Liver (tissue), 8 donors: ENCODE measurements at regions not wholly inside any gene's neighbourhood (a gene's known extent, or its start where the extent isn't known, plus 50 kb on each side); places are given as distances from the start of the nearest gene placed in this dataset.

Experiments
- DNase-seq: peaks from one replicate; pipeline ENCODE4 v3.0.0-alpha.2; 2017; ENCODE audit warnings: low spot score
- H3K27ac ChIP-seq, 2 donors: one replicate each; pipeline ENCODE4 v1.7.0; 2013; ENCODE audit warnings: inconsistent platforms in 2 of 2, low read length in 2 of 2, control low read depth in 1 of 2, low read depth in 1 of 2, mild to moderate bottlenecking in 1 of 2
- H3K27me3 ChIP-seq, 4 donors: one replicate each; pipeline versions ENCODE4 v1.6.1 to v1.7.0; 2013; ENCODE audit warnings: low read length in 3 of 4, inconsistent platforms in 1 of 4, mild to moderate bottlenecking in 1 of 4, moderate library complexity in 1 of 4; ENCODE audit not compliant: control insufficient read depth in 4 of 4, insufficient read depth in 4 of 4
- H3K36me3 ChIP-seq, 4 donors: one replicate each; pipeline versions ENCODE4 v1.6.1 to v1.7.0; 2013; ENCODE audit warnings: low read length in 3 of 4, mild to moderate bottlenecking in 3 of 4, low read depth in 1 of 4, moderate library complexity in 1 of 4; ENCODE audit not compliant: control insufficient read depth in 4 of 4, insufficient read depth in 3 of 4
- H3K4me1 ChIP-seq, 4 donors: one replicate each; pipeline versions ENCODE4 v1.6.1 to v1.7.0; 2013; ENCODE audit warnings: low read length in 3 of 4, mild to moderate bottlenecking in 3 of 4, moderate library complexity in 1 of 4; ENCODE audit not compliant: control insufficient read depth in 4 of 4, insufficient read depth in 4 of 4
- H3K4me3 ChIP-seq, 3 donors: one replicate each; pipeline versions ENCODE4 v1.6.1 to v1.7.0; 2013; ENCODE audit warnings: low read length in 3 of 3, control low read depth in 1 of 3, low read depth in 1 of 3, mild to moderate bottlenecking in 1 of 3
- H3K9ac ChIP-seq, 2 donors: one replicate each; pipeline ENCODE4 v1.7.0; 2013; ENCODE audit warnings: low read length in 2 of 2, mild to moderate bottlenecking in 2 of 2, moderate library complexity in 2 of 2, control low read depth in 1 of 2, low read depth in 1 of 2
- H3K9me3 ChIP-seq, 4 donors: one replicate each; pipeline versions ENCODE4 v1.6.1 to v1.7.0; 2013; ENCODE audit warnings: low read length in 3 of 4; ENCODE audit not compliant: control insufficient read depth in 4 of 4
- ATF3 ChIP-seq: IDR thresholded peaks from 2 replicates; pipeline ENCODE4 v1.6.1; 2016; ENCODE audit warnings: antibody characterized with exemption
- CTCF ChIP-seq: fragments of 150-350 bp; IDR thresholded peaks from 2 replicates; pipeline ENCODE4 v1.5.1; 2017; ENCODE audit warnings: improper control_type of control experiment, low read depth, low read length; ENCODE audit not compliant: missing input control
- EGR1 ChIP-seq, 2 donors: IDR thresholded peaks; 2 replicates each; pipeline ENCODE4 v1.6.1; 2016 to 2018; ENCODE audit warnings: antibody characterized with exemption in 2 of 2, low read depth in 2 of 2
- FOXA2 ChIP-seq: IDR thresholded peaks from 2 replicates; pipeline ENCODE4 v1.6.1; 2016; ENCODE audit warnings: antibody characterized with exemption
- GABPA ChIP-seq, 2 donors: IDR thresholded peaks in 1 of 2; conservative IDR thresholded peaks in 1 of 2; 2 replicates each; pipeline ENCODE4 v1.6.1; 2016; ENCODE audit warnings: antibody characterized with exemption in 2 of 2, mild to moderate bottlenecking in 1 of 2, moderate library complexity in 1 of 2
- HNF4A ChIP-seq, 2 donors: conservative IDR thresholded peaks; 2 replicates each; pipeline ENCODE4 v1.6.1; 2016; ENCODE audit warnings: antibody characterized with exemption in 2 of 2, mild to moderate bottlenecking in 2 of 2
- MAX ChIP-seq: IDR thresholded peaks from 2 replicates; pipeline ENCODE4 v1.6.1; 2016; ENCODE audit warnings: antibody characterized with exemption
- NR2F2 ChIP-seq: IDR thresholded peaks from 2 replicates; pipeline ENCODE4 v1.6.1; 2016; ENCODE audit warnings: antibody characterized with exemption
- RAD21 ChIP-seq, 2 donors: IDR thresholded peaks; 2 replicates each; pipeline ENCODE4 v1.6.1; 2016; ENCODE audit warnings: antibody characterized with exemption in 2 of 2, mild to moderate bottlenecking in 2 of 2
- REST ChIP-seq: IDR thresholded peaks from 2 replicates; pipeline ENCODE4 v1.6.1; 2016; ENCODE audit warnings: antibody characterized with exemption, mild to moderate bottlenecking
- RXRA ChIP-seq, 2 donors: IDR thresholded peaks; 2 replicates each; pipeline ENCODE4 v1.6.1; 2017 to 2018; ENCODE audit warnings: antibody characterized with exemption in 2 of 2, mild to moderate bottlenecking in 1 of 2
- TAF1 ChIP-seq: conservative IDR thresholded peaks from 2 replicates; pipeline ENCODE4 v1.6.1; 2016; ENCODE audit warnings: antibody characterized with exemption, mild to moderate bottlenecking
- YY1 ChIP-seq: IDR thresholded peaks from 2 replicates; pipeline ENCODE4 v1.6.1; 2016; ENCODE audit warnings: antibody characterized with exemption, mild to moderate bottlenecking
- WGBS: extraction: QIAGEN DNeasy Blood & Tissue Kit; methylation state at CpG from one replicate; pipeline ENCODE4 v1.1.7; 2013; 5-methylcytosine and 5-hydroxymethylcytosine counted together
- donor health status: healthy.
- donor health status: healthy.
- donor health status: healthy.
- donor health status: healthy.
- donor health status: healthy.

- TF ChIP-seq MAX (no peak), TAF1 (no peak), YY1 (no peak)
These were observed 1384.0 kb downstream of the TBC1D22A start (continued) for GRCh38 chr22:48146426-48146825.

GRCh38 chr22:48145738-48146137 lies 1383.3 kb downstream of the TBC1D22A start:
- no peak overlapping the region for H3K9ac ChIP-seq
- H3K4me1 ChIP-seq, result no peaks in the 10 kb centered on the region
- H3K27ac ChIP-seq, result no peak overlapping the region
- TF ChIP-seq RAD21 (IDR thresholded peaks at IDR 0.05) (no peak), HNF4A (conservative IDR thresholded peaks at IDR 0.05) (no peak), NR2F2 (no peak), ATF3 (no peak), REST (no peak), FOXA2 (no peak), GABPA (IDR thresholded peaks at IDR 0.05 in 1 of 2, conservative IDR thresholded peaks at IDR 0.05 in 1 of 2) (no peak)
- peaks cover 0 to 4% (median 0%) of the 10 kb centered on the region in 4 donors for H3K27me3 ChIP-seq
- no peaks in the 10 kb centered on the region for H3K36me3 ChIP-seq
- H3K4me3 ChIP-seq, result no peak overlapping the region
- no peak for DNase-seq
- WGBS, result 43% methylated on average over 7 of the region's 7 CpGs
- H3K9me3 ChIP-seq, result no peaks in the 10 kb centered on the region

- TF ChIP-seq EGR1 (IDR thresholded peaks at IDR 0.05; ENCODE audit: low read depth in 2 of 2), result no peak
- no peak for TF ChIP-seq RAD21 (IDR thresholded peaks at IDR 0.05)
- TF ChIP-seq TAF1, result no peak
- TF ChIP-seq RXRA (IDR thresholded peaks at IDR 0.05), result no peak
- no peak for TF ChIP-seq GABPA (IDR thresholded peaks at IDR 0.05 in 1 of 2, conservative IDR thresholded peaks at IDR 0.05 in 1 of 2)
- no peak for TF ChIP-seq CTCF
- Histone ChIP-seq H3K4me1 (no peaks in the 10 kb centered on the region), H3K36me3 (no peaks in the 10 kb centered on the region), H3K9ac (no peak overlapping the region), H3K9me3 (no peaks in the 10 kb centered on the region), H3K27ac (no peak overlapping the region), H3K4me3 (no peak overlapping the region), H3K27me3 (peaks cover 0 to 4% (median 0%) of the 10 kb centered on the region in 4 donors)
- no peak for DNase-seq
- 80% methylated on average over 4 of the region's 4 CpGs for WGBS
These were observed 1381.9 kb downstream of the TBC1D22A start for GRCh38 chr22:48144318-48144717.
